K562 (cell line): ENCODE measurements at regions not wholly inside any gene's neighbourhood (a gene's known extent, or its start where the extent isn't known, plus 50 kb on each side); places are given as distances from the start of the nearest gene placed in this dataset.

ENCODE experiments used
- CXXC5 ChIP-seq: fragments of 250-450 bp; sonication (Bioruptor Pico); IDR thresholded peaks from 2 replicates; pipeline ENCODE4 v1.8.0; 2022; ENCODE audit warnings: inconsistent platforms, mild to moderate bottlenecking, moderate library complexity
- FOXP1 ChIP-seq: sonication (generic); formaldehyde crosslinking; IDR thresholded peaks from 2 replicates; pipeline ENCODE4 v1.8.0; 2022; ENCODE audit warnings: mild to moderate bottlenecking, missing genetic modification reagents
- MBD1 ChIP-seq: fragments of 250-450 bp; sonication (Bioruptor Pico); IDR thresholded peaks from 2 replicates; pipeline ENCODE4 v1.8.0; 2022; ENCODE audit warnings: inconsistent platforms
- OTX1 ChIP-seq: fragments of 450-650 bp; formaldehyde crosslinking; IDR thresholded peaks from 2 replicates; pipeline ENCODE4 v1.4.0; 2022; ENCODE audit warnings: mild to moderate bottlenecking
- RFX5 ChIP-seq: IDR thresholded peaks from 2 replicates; pipeline ENCODE4 v1.6.1; 2011; ENCODE audit warnings: low read depth, mild to moderate bottlenecking, improper control_type of control experiment, low read length
- SMARCE1 ChIP-seq: fragments of 450-650 bp; IDR thresholded peaks from 2 replicates; pipeline ENCODE4 v1.7.1; 2016; ENCODE audit warnings: mild to moderate bottlenecking
- SMC3 ChIP-seq: conservative IDR thresholded peaks from 2 replicates; pipeline ENCODE4 v1.6.1; 2011; ENCODE audit warnings: low read depth, low read length, improper control_type of control experiment; ENCODE audit not compliant: insufficient read depth
- ZBTB40 ChIP-seq, 2 experiments: fragments of 450-650 bp in 1 of 2; sonication (generic) in 1 of 2; formaldehyde crosslinking in 1 of 2; IDR thresholded peaks; 2 replicates each; pipeline versions ENCODE4 v1.7.1 to v1.9.0; 2016 to 2022; ENCODE audit warnings: inconsistent platforms in 1 of 2, mild to moderate bottlenecking in 1 of 2, missing genetic modification reagents in 1 of 2
- ZNF165 ChIP-seq: fragments of 250-450 bp; sonication (Bioruptor Pico); IDR thresholded peaks from 2 replicates; pipeline ENCODE4 v1.4.0; 2020; ENCODE audit warnings: borderline replicate concordance
- ZNF431 ChIP-seq: sonication (generic); formaldehyde crosslinking; IDR thresholded peaks from 2 replicates; pipeline ENCODE4 v1.8.0; 2022; ENCODE audit warnings: mild to moderate bottlenecking, missing genetic modification reagents

- TF ChIP-seq ZBTB40 (IDR thresholded peaks at IDR 0.05): no peak
- no peak for TF ChIP-seq ZBTB40 (CRISPR knock-in tag; IDR thresholded peaks at IDR 0.05)
- TF ChIP-seq SMARCE1: no peak
- no peak for TF ChIP-seq FOXP1 (CRISPR knock-in tag)
- TF ChIP-seq RFX5: no peak
- TF ChIP-seq ZNF165 (CRISPR knock-in tag): no peak
- no peak for TF ChIP-seq SMC3
- no peak for TF ChIP-seq OTX1
- TF ChIP-seq MBD1: no peak
- no peak for TF ChIP-seq ZNF431
- no peak for TF ChIP-seq CXXC5 (CRISPR knock-in tag)
Measured at GRCh38 chr10:126806991-126807702, 98.1 kb upstream of the DOCK1 start (continued).
